Activated CD8-positive, alpha-beta T cell treated with anti-CD3 and anti-CD28 coated beads for 36 hours (primary cell): ENCODE measurements at regions not wholly inside any gene's neighbourhood (a gene's known extent, or its start where the extent isn't known, plus 50 kb on each side); places are given as distances from the start of the nearest gene placed in this dataset.

Experiments used
- ATAC-seq: fragments of 200-7000 bp; cut with Tn5 transposase; one replicate; pipeline ENCODE4 v1.10.0; 2021; ENCODE audit warnings: mild to moderate bottlenecking, moderate library complexity
- CTCF ChIA-PET: fragments of 350-600 bp; sonication (Branson Sonifier 250); formaldehyde crosslinking; loops from one replicate; lab custom pipeline; 2021; ENCODE audit warnings: antibody characterized with exemption; lab: Charles Lee
- POLR2A ChIA-PET: fragments of 350-600 bp; sonication (Branson Sonifier 250); formaldehyde crosslinking; loops from one replicate; lab custom pipeline; 2021; ENCODE audit warnings: antibody characterized with exemption; lab: Charles Lee
- DNase-seq: peaks from one replicate; pipeline ENCODE4 v3.0.0-alpha.2; 2020
- H3K27ac Mint-ChIP-seq: one replicate; pipeline ENCODE4 v1.8.0; 2021; ENCODE audit warnings: mild to moderate bottlenecking, mixed read lengths
- H3K27me3 Mint-ChIP-seq: one replicate; pipeline ENCODE4 v1.8.0; 2021; ENCODE audit warnings: mixed read lengths
- H3K36me3 Mint-ChIP-seq: one replicate; pipeline ENCODE4 v1.8.0; 2021; ENCODE audit warnings: low read depth, mixed read lengths
- H3K4me1 Mint-ChIP-seq: one replicate; pipeline ENCODE4 v1.8.0; 2021; ENCODE audit warnings: low read depth, mixed read lengths
- H3K4me3 Mint-ChIP-seq: one replicate; pipeline ENCODE4 v1.8.0; 2021; ENCODE audit warnings: mild to moderate bottlenecking, moderate library complexity, mixed read lengths
- H3K9me3 Mint-ChIP-seq: one replicate; pipeline ENCODE4 v1.8.0; 2021; ENCODE audit warnings: mixed read lengths
- CTCF ChIP-seq: fragments of 200-600 bp; IDR thresholded peaks from one replicate; pipeline ENCODE4 v1.8.0; 2022; ENCODE audit warnings: antibody characterized with exemption, mild to moderate bottlenecking
- intact Hi-C: fragments of 100-400 bp; cut with micrococcal nuclease; formaldehyde crosslinking; loops from one replicate; pipeline ENCODE4 v1.10.0; 2022

GRCh38 chr12:98371419-98371818, 144.0 kb upstream of the TMPO start:
- Mint-ChIP-seq H3K4me3 (no peak overlapping the region), H3K4me1 (peaks cover 9% of the 10 kb centered on the region), H3K27ac (no peak overlapping the region), H3K36me3 (no peaks in the 10 kb centered on the region), H3K9me3 (no peaks in the 10 kb centered on the region), H3K27me3 (peaks cover 24% of the 10 kb centered on the region)
- intact Hi-C loops: no loop called here
- POLR2A ChIA-PET: no interaction called here
- no peak for TF ChIP-seq CTCF
- ATAC-seq: no peak
- CTCF ChIA-PET: no interaction called here
- no peak for DNase-seq

- Mint-ChIP-seq H3K4me3 (no peak overlapping the region), H3K9me3 (no peaks in the 10 kb centered on the region), H3K27ac (no peak overlapping the region), H3K27me3 (peaks cover 25% of the 10 kb centered on the region), H3K36me3 (no peaks in the 10 kb centered on the region), H3K4me1 (peaks cover 9% of the 10 kb centered on the region)
- TF ChIP-seq CTCF: no peak
- ChIA-PET CTCF (no interaction called here), POLR2A (no interaction called here)
- no peak for ATAC-seq
- no peak for DNase-seq
- intact Hi-C loops: no loop called here
Observed at GRCh38 chr12:98372340-98373024, 142.9 kb upstream of the TMPO start.

- intact Hi-C loops: no loop called here
- Mint-ChIP-seq H3K36me3 (no peaks in the 10 kb centered on the region), H3K4me3 (no peak overlapping the region), H3K4me1 (peaks cover 9% of the 10 kb centered on the region), H3K9me3 (no peaks in the 10 kb centered on the region), H3K27ac (no peak overlapping the region), H3K27me3 (peaks cover 22% of the 10 kb centered on the region)
- CTCF ChIA-PET: no interaction called here
- TF ChIP-seq CTCF: peak; percentile 59
- ATAC-seq (no peak), DNase-seq (no peak)
- POLR2A ChIA-PET: no interaction called here
Observed at GRCh38 chr12:98373025-98373554, 142.3 kb upstream of the TMPO start.

GRCh38 chr12:98374007-98374406, 141.4 kb upstream of the TMPO start:
- no peak overlapping the region for H3K4me3 Mint-ChIP-seq
- CTCF ChIA-PET: interaction anchor here (1.0 kb wide), 1 partner anchor 25 kb away, joined by 3 read pairs; no protein-coding TSS in a partner anchor
- TF ChIP-seq CTCF: no peak
- no peaks in the 10 kb centered on the region for H3K9me3 Mint-ChIP-seq
- no peak for ATAC-seq
- H3K27me3 Mint-ChIP-seq: peaks cover 24% of the 10 kb centered on the region
- no peak overlapping the region for H3K27ac Mint-ChIP-seq
- peaks cover 9% of the 10 kb centered on the region for H3K4me1 Mint-ChIP-seq
- DNase-seq: no peak
- H3K36me3 Mint-ChIP-seq: no peaks in the 10 kb centered on the region
- POLR2A ChIA-PET: no interaction called here
- intact Hi-C loops: no loop called here

GRCh38 chr12:98379106-98379505, 136.3 kb upstream of the TMPO start:
- ChIA-PET POLR2A (no interaction called here), CTCF (no interaction called here)
- Mint-ChIP-seq H3K4me1 (no peaks in the 10 kb centered on the region), H3K27ac (no peak overlapping the region), H3K9me3 (no peaks in the 10 kb centered on the region), H3K4me3 (no peak overlapping the region), H3K27me3 (peaks cover 17% of the 10 kb centered on the region), H3K36me3 (no peaks in the 10 kb centered on the region)
- intact Hi-C loops: no loop called here
- no peak for DNase-seq
- no peak for TF ChIP-seq CTCF
- ATAC-seq: no peak
